Colon (tissue), 2 donors: ENCODE measurements at regions not wholly inside any gene's neighbourhood (a gene's known extent, or its start where the extent isn't known, plus 50 kb on each side); places are given as distances from the start of the nearest gene placed in this dataset.

ENCODE experiments used
- FAIRE-seq: peaks from 2 replicates; lab custom pipeline; 2012; peaks lifted over from hg19 to GRCh38; lab: Jason Lieb, UNC
- donor health status: control.
- donor health status: control.

DNA sequence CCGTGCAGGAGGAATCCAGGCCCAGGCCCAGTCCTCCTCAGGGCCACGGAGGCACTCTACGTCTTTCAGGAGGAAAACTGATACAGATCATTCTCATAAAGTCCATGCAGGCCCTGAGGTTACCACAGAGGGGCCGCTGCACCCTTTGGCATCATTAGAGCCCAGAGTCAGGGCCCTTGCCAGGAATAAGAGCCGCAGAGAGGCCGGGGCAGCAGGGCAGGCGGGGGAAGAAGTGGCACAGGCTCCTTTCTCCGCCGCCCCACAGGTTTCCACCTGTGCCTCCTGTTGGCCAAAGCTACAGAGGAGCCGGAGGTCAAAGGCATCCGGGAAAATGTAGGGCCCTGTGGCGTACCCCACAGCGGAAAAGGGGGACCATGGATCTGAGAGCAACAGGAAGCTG lies 366.6 kb upstream of the SHH start:
- no peak for FAIRE-seq

DNA sequence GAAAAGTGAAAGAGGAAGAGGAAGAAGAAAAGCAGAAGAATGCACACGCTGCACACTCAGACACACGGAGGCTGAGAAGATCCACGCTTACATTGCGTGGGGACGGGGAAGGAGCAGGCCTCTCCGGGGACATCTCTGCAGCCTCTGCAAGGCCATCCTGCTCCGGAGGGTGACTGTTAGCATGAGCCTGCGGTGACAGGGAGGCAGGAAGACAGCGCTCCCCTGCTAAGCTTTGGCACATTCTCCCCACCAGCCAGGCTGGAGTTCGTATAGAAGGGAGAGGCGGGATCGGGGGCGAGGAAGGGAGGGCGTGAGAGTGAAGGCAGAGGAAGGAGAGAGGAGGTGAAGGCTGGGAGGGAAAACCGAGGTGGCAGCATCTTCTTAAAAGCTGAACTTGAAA lies 366.0 kb upstream of the SHH start:
- no peak for FAIRE-seq

DNA sequence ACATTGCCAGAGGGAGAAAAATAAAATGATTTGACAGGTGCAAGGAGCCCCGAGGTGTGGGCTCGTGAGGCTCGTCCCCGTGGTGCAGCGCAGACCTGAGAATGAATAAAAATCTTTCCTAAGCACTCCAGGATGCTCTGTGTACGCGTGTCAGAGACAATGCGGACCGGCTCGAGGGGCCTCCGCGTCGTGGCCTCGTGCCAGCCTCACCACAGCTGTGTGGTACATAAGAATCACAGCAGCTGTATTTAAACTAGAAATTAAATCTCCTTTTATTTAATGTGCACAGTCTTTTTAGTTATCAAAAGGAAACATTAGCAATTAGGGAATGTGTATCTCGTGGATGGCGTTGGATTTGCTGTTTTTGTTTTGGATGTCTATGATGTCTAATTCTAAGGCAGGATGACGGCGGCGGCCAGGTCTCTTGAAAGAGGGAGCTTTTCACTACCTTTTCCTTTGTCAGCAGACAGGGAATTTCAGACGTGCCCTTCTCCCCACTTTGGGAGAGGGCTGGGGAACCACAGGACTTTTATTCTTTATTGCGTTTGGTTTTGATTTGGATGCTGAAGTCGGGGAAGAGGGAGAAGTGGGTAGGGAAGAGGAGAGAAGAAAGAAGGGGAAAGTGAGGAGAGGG lies 365.3 kb upstream of the SHH start:
- no peak for FAIRE-seq

DNA sequence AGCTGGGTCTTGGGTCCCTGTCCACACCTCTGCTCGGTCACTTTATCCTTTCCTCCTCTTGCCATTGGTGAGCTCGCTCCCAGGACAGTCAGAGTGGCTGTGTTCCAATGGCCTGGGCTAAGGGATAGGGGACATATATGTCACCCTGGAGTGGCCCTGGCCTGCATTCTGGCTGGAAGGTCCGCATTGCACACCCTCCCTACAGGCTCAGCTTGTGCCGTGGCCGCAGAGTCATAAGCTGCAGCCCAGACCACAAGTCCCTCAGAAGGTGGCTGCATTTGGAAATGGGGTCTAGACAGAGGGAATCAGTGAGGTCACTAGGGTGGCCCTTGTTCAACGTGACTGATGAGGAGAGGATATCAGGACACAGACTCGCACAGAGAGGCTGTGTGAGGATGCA lies 363.8 kb upstream of the SHH start:
- FAIRE-seq: no peak

DNA sequence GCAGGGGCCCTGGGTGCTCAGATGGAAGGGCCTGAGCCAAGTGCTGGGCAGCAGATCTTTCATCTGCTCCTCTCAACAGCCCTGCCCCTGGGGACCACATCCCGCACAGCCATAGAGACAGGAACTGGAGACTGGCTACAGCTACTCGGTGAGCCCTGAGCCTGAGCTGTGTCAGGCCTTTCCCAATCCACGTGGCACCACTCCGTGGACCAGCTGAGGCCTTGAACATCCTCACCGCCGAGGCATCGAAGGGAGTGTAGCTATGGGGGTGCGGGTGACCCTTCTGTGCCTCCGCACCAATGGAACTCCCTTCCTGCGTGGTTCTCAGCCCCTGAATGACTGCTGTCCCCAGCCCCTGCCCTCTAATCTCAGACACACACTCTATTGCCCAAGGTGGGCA lies 362.7 kb upstream of the SHH start:
- no peak for FAIRE-seq

DNA sequence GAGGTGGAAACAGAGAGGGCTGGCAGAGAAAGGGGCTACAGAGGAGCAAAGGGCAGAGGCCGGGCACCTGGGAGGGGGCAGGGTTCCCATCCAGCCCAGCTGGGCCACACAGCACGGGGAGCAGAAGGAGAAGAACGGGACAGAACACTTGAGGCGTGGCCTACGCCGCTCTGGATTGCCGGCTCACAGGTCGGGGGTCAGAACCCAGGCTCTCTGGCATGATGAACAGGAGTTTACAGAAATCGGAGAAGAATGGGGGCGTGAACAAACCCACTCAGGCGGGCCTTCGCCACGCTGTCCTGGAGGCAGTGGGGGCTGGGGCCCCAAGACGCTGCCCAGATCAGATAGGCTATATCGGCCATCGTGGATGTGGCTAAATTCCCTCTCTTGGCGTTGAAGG lies 362.2 kb upstream of the SHH start:
- no peak for FAIRE-seq

DNA sequence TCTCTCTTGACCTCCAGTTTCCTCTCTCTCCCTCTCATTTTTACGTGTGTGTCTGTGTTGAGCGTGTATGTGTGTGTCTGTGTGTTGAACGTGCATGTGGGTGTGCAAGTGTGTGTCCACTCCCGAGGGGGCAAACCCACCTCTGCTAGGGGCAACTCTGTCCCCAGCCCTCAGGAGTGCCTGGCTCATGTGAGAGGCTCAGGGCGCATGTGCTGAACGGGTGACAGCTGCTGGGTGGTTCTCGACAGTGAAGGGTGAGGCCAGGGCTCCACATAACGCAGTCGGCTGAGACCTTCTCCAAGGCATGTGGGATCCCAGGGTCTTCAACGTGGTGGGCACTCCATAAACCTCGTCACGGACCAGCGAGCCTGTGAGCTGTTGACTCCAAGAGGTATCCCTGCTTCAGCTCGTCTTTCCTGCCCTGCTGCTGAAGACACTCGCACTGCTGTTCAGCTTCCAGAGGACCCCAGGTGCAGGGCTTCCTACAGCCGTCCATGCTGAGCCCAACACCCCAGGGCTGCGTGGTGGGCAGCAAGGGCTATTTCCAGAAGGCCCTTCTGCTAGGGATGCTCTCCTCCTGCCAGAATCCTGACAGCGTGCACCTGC lies 361.6 kb upstream of the SHH start:
- no peak for FAIRE-seq

DNA sequence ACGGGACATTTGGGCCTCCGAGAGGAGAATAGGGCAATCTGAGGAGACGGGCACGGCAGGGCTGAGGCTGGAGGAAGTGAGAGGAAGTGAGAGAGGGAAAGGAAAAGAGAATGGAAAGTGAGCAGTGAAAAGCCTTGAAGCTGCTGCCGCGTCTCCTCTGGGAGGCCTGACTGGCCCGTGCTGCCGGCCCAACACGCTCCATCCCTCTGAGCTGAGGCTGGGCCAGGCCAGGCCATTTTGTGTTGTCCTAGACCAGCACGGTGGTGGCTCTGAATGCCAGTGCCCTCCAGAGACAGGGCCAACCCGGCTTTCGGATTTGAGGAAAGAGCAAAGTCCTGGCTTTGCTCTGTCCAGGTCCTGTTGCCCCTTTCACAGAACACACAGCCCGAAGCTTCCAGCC lies 361.1 kb upstream of the SHH start:
- FAIRE-seq: no peak

DNA sequence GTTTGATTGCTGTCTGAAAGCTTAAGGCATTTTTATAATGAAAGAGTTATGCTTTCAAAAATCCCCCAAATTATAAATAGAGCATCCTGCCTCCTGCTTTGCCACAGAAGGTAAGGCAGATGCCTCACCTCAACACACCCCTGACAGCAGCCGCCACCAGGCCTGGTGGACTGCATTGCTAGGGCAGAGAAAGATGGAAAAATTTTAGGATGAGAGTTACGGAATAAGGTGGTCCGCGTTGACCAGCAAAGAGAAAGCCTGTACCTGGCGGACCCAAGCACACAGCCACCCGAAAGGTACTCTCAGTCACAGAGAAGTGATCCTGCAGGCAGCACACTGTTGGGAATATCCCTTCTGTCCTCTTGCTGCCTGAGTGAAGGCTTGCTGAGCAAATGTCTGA lies 360.4 kb upstream of the SHH start:
- FAIRE-seq: no peak

DNA sequence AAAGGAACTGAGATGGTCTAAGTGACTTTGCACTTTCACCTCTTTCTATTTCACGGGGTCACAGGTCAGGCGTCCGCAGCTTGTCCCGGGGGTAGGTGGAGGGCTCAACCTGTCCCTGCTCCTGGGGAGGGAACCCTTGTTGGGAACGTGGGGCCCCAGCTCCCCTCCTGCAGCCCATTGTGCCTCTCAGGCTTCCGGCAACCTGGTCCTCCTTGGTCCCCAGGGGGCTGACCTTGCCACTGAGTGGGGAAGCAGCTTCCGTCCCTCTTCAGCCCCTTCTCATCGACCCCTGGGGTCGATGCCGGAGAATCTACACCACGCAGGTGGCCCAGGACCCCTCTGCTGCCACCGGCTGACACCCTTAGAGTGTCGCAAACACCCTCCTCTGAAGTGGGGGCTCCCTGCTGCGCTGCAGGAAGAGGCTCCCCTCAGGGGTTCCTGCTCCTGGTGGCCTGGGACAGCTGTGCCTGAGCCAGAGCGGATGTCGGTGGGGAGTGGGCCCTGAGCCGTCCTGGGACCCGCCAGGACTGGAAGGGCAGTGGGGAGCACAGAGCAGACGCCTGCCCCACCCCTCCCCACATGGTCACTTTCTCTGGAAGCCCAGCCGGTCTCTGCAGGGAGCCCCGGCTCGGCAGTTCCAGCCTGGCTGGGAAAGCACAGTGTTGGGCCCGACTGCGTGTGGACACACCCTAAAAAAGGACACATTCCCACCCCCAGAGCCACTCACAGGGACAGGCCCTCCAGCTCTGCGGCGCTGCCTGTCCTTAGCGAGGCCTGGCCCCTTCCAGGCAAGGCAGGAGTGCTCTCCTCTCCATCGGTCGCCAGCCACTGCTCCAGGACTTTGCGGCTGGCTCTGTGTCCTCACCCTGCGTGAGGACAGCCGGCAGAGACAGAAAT lies 357.5 kb upstream of the SHH start:
- FAIRE-seq: no peak

DNA sequence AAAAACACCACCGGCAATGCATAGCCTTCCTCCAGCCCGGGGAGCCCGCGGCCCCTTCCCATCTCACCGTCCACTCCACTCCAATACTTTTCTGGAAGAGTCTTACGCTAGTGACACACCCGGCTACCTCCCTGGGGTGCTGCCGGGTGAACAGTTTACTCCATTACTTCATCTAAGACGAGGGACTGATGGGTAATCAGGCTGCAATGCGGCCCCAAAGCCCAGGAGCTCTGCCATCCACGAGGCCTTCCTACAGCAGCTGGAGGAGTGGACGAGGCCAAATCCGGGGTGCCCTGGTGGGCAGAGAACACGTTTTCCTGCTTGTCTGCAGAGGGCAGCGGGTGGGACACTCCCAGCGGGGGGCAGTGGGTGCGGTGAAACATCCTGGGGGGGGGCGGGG lies 356.2 kb upstream of the SHH start:
- FAIRE-seq: no peak

DNA sequence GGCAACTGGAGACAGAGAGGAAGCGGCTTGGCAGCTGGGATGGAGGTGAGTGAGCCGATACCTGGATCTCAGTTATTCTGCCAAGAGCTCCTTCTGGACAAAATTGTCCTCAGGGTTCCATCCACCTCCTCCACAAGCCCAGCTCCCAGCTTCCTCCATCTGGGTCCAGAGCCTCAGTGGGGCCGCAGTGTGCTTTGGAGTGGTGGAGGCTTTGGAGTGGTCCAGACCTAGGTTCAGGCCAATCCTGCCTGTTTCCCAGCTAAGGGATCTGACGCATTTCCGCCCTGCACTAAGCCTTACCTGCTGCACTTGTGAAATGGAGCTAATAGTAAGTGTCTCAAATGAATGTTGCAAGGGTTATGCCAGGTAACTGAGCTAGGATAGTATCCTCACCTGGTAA lies 355.7 kb upstream of the SHH start:
- no peak for FAIRE-seq

DNA sequence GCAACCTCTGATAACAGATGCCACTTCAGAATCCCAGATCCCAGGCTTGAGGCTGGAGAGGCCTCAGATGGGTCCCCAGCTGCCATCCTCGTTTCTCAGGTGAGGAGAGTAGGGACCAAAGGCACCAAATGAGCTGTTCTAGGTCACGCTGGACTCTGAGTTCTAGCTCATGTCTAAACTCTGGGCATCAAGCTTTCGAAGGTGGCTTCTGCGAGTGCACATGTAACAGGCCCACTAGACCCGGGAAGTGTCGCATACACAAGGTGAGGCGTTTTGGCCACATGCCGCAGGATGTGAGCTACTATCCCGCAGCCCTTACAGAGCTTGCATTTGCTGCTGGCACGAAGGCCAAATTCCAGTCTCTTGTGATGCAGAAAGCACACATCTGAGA lies 355.1 kb upstream of the SHH start:
- no peak for FAIRE-seq

DNA sequence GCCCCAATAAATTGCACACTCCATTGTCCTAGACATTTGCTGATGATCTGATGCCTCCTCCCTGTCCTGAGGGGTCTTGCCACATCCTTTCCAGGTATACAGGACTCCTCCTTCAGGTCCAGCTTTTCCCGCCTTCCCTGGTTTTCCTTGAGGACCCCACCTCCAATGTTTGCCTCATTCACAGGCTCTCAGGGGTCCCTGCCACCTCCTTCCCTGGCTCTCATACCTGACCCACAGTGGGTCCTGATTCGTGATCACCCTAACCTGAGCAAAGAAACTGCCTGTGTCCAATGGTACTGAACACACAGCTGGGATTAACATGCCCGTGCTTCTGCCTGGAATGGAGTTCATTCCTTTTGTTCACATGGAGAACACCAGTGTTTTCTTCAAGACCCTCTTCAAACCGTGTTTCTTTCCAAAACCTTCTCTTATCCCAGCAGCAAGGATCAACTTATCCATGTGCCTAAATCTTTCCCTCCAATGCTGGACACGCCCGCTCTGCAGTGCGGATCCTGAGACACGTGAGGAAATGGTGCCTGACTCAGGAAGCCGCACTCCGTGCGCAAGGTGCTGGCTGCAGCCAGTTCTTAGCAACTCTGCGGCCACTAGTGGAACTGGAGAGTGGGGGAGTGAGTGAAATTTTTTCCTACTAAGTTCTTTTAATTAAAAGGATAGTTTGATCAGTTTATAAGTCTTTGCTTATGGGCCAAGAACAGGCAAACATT lies 354.6 kb upstream of the SHH start:
- no peak for FAIRE-seq

DNA sequence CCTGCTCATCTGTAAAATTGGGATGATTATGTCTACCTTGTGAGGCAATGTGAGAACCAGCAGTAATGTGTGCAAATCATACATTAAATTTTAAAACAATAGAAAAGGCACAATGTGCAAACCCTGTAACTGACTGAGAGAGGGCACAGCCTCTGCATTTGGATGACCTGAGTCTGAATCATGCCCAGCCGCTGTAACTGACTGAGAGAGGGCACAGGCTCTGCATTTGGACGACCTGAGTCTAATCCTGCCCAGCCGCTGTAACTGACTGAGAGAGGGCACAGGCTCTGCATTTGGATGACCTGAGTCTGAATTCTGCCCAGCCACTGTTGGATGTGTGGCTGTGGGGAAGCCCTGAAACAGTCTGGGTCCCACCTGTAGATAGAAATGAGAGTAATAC lies 351.5 kb upstream of the SHH start:
- no peak for FAIRE-seq

DNA sequence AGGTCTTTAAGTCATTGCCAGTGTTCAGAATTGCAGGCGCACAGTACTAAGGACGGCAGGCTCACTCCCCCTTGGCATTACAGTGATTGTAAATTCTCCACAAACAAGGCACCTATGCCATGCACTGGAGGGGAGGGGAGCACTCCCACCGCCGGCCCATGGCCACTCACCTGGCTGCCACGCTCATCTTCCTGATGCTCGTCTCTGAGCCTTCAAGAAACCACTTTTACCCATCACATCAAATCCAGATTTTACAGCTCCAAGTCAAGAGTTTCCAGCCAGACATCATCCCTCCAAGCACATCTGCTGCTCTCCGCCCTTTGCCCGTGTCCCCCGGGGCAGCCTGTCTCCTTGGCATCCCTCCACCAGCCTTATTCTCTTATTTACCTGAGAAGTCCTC lies 350.2 kb upstream of the SHH start:
- no peak for FAIRE-seq

DNA sequence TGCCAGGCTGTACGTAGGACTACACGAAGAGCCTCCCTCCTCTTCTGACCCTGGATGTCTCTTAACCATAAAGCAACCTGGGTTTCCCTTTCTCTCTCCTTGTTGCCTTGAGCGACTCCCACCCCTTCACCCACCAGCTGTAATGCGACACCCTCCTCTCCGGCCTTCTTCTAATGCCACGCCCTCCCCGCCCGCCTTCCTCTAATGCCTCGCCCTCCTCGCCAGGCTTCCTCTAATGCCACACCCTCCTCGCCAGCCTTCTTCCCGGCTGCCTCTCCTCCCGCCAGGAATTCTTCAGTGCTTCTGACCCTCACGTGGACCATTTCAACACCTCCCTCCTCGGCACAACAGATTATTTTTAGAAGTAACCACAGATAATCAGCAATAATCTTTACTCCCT lies 348.5 kb upstream of the SHH start:
- FAIRE-seq: no peak

DNA sequence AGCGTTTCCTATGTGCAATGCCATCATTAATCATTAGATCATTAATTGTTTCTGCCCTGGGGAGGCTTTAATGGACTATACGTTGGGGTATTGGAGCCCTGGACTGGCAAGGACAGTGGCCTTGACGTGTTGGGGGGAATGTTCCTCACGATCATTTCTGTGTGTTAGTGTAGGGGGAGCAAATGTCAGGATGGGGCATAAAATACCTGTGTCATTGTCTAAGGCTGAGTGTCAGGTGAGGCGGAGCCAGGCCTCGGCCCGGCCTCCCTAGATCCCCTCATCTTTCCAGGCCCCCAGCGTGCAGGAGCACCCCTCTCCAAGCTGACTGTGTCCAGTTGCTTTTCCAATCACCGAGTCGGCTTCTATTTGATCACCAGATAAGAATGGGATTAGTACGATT lies 346.4 kb upstream of the SHH start:
- FAIRE-seq: no peak

DNA sequence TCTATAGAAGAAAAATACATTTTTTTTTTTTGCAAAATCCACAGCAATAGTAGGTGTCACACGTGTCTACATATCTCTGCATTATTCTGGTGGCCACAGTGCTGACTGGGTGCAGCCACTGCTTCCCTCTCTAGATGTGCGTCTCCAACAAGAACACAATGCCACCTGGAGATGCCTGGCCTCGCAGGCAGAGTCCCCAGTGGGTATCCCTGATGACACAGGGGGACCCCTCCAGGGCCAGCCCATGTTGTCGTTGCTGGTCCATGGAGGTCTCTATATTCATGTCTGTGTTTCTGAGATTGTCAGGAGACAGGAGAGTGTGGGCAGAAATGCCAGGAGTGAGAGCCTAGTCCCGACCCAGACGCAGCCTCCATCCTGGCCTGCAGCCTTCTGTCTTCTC lies 345.9 kb upstream of the SHH start:
- FAIRE-seq: no peak

DNA sequence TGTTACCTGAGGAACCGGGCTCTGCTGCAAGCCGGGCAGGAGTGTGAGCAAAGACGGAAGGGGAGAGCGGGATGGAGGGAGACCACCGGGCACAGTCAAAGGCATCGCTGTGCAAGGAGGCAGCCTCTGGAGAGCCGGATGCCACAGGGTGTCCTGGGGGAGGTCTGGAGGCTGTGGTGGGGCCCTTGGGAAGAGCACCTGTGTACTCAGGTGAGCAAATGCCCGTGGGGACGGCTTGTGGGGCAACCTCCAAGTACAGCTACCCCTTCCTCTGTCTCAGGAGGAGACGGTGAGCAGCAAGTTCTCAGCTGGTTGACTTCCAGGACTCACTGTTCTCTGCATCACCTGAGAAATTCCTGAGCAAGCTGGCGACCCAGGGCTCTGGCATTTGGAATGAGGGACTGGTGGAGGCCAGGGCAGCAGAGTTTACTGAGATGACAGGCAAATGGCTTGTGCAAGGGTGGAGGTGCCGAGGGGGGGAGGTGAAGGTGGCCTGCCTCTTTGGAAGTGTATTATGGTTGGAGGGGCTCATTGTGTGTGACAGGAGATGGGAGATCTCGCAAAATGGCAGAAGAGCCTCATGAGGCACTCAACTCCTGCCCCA lies 345.2 kb upstream of the SHH start:
- FAIRE-seq: no peak

DNA sequence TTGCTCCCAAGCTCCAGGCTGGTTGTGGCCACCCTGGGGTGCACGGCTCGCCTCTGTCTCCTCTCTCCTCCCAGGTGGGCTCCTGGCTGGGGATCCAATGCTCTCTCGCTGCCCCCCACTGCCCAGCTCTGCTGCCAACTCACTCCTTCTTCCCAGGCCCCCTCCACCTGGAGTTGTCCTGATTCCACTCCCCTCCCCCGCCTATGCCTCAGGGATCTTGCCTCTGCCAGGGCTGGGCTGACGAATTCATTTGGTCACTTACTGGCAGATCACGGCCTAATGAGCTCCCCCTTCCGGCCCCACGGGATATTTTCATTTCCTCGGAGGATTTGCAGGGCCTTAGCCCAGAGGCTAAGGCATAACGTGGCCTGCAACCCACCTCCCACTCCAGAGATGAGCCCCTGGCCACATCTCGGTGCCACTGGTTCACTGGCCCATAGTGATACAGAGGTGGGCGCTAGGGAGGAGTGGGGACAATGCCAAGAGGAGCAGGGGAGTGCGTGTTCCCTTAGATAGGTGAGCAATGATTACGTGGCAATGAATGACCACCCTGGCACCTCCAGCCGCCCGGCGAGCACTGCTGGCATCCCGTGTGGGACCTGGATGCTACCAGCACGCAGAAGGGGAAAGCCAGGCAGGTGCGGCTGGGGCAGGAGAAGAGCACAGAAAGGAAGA lies 344.6 kb upstream of the SHH start:
- no peak for FAIRE-seq
